Tibial artery (tissue), 4 donors: ENCODE measurements at regions not wholly inside any gene's neighbourhood (a gene's known extent, or its start where the extent isn't known, plus 50 kb on each side); places are given as distances from the start of the nearest gene placed in this dataset.

Experiments
- DNase-seq, 2 donors: peaks; one replicate each; pipeline ENCODE4 v3.0.0-alpha.2; 2019
- H3K27ac ChIP-seq, 2 donors: fragments of 200-600 bp; sonication (generic) in 1 of 2; 1 replicate in 1 of 2; 2 replicates in 1 of 2; pipeline ENCODE4 v1.5.1; 2018 to 2019; ENCODE audit warnings: mild to moderate bottlenecking in 1 of 2
- H3K27me3 ChIP-seq, 2 donors: fragments of 200-600 bp; sonication (generic) in 1 of 2; one replicate each; pipeline versions ENCODE4 v1.5.1 to v1.6.0; 2016 to 2019
- H3K36me3 ChIP-seq, 3 donors: fragments of 200-600 bp; sonication (generic) in 2 of 3; one replicate each; pipeline ENCODE4 v1.5.1; 2016 to 2019; ENCODE audit warnings: mild to moderate bottlenecking in 2 of 3
- H3K4me1 ChIP-seq, 4 donors: fragments of 200-600 bp; sonication (generic) in 2 of 4; 1 replicate in 3 of 4; 2 replicates in 1 of 4; pipeline ENCODE4 v1.5.1; 2016 to 2019
- H3K4me3 ChIP-seq, 2 donors: fragments of 200-600 bp; sonication (generic) in 1 of 2; 1 replicate in 1 of 2; 2 replicates in 1 of 2; pipeline ENCODE4 v1.5.1; 2018 to 2019; ENCODE audit warnings: mild to moderate bottlenecking in 2 of 2
- H3K9me3 ChIP-seq, 3 donors: fragments of 200-600 bp; sonication (generic) in 1 of 3; one replicate each; pipeline ENCODE4 v1.5.1; 2016 to 2019
- CTCF ChIP-seq, 2 experiments: fragments of 200-600 bp in 1 of 2; fragments of 450-650 bp in 1 of 2; IDR thresholded peaks; one replicate each; pipeline ENCODE4 v1.5.1; 2017 to 2019; ENCODE audit warnings: antibody characterized with exemption in 2 of 2, mild to moderate bottlenecking in 1 of 2, moderate library complexity in 1 of 2
- intact Hi-C: fragments of 100-400 bp; cut with DNase I; formaldehyde crosslinking; loops from one replicate; pipeline ENCODE4 v1.15.0; 2023; ENCODE audit warnings: low total_unique reads

GRCh38 chrX:13248867-13249486, 70.9 kb downstream of the ATXN3L start:
- Histone ChIP-seq H3K27ac (no peak overlapping the region), H3K4me1 (peaks cover 0 to 15% (median 3%) of the 10 kb centered on the region in 4 donors), H3K4me3 (no peak overlapping the region), H3K9me3 (peaks cover 0 to 5% (median 0%) of the 10 kb centered on the region in 3 donors), H3K36me3 (no peaks in the 10 kb centered on the region), H3K27me3 (no peaks in the 10 kb centered on the region)
- no peak for DNase-seq
- no peak for TF ChIP-seq CTCF (IDR thresholded peaks at IDR 0.05)
- intact Hi-C loops: no loop called here

GRCh38 chrX:13239272-13239671, 80.6 kb downstream of the ATXN3L start:
- H3K4me1 ChIP-seq: no peaks in the 10 kb centered on the region
- H3K4me3 ChIP-seq: no peak overlapping the region
- no peak overlapping the region for H3K27ac ChIP-seq
- intact Hi-C loops: no loop called here
- TF ChIP-seq CTCF (IDR thresholded peaks at IDR 0.05): no peak
- DNase-seq: no peak
- no peaks in the 10 kb centered on the region for H3K27me3 ChIP-seq
- H3K36me3 ChIP-seq: no peaks in the 10 kb centered on the region
- no peaks in the 10 kb centered on the region for H3K9me3 ChIP-seq

GRCh38 chrX:13235930-13236329, 83.9 kb downstream of the ATXN3L start:
- Histone ChIP-seq H3K27ac (no peak overlapping the region), H3K4me1 (no peaks in the 10 kb centered on the region), H3K36me3 (no peaks in the 10 kb centered on the region), H3K9me3 (no peaks in the 10 kb centered on the region), H3K27me3 (no peaks in the 10 kb centered on the region), H3K4me3 (no peak overlapping the region)
- intact Hi-C loops: no loop called here
- no peak for TF ChIP-seq CTCF (IDR thresholded peaks at IDR 0.05)
- no peak for DNase-seq

GRCh38 chrX:13232484-13232883, 87.4 kb downstream of the ATXN3L start:
- intact Hi-C loops: no loop called here
- Histone ChIP-seq H3K4me3 (no peak overlapping the region), H3K27ac (no peak overlapping the region), H3K27me3 (no peaks in the 10 kb centered on the region), H3K36me3 (no peaks in the 10 kb centered on the region), H3K4me1 (no peaks in the 10 kb centered on the region), H3K9me3 (no peaks in the 10 kb centered on the region)
- TF ChIP-seq CTCF (IDR thresholded peaks at IDR 0.05): no peak
- no peak for DNase-seq

GRCh38 chrX:13226214-13226613, 93.6 kb downstream of the ATXN3L start:
- intact Hi-C loops: no loop called here
- no peak for TF ChIP-seq CTCF (IDR thresholded peaks at IDR 0.05)

More at GRCh38 chrX:13226214-13226613, 93.6 kb downstream of the ATXN3L start:
- H3K27ac ChIP-seq: no peak overlapping the region
- no peaks in the 10 kb centered on the region for H3K36me3 ChIP-seq
- no peaks in the 10 kb centered on the region for H3K4me1 ChIP-seq
- no peak for DNase-seq
- H3K4me3 ChIP-seq: no peak overlapping the region
- no peaks in the 10 kb centered on the region for H3K27me3 ChIP-seq
- no peaks in the 10 kb centered on the region for H3K9me3 ChIP-seq
